ENCODE measurements at regions not wholly inside any gene's neighbourhood (a gene's known extent, or its start where the extent isn't known, plus 50 kb on each side); places are given as distances from the start of the nearest gene placed in this dataset.

- in situ Hi-C loops (cut with HindIII; ENCODE audit: extremely low pct_ligation_motif_present, low pct_unique_long_range_greater_than_20kb), result no loop called here
- no peak overlapping the region for H3K4me3 ChIP-seq (replicated peaks in 1 of 3; ENCODE audit: insufficient read depth in 1 of 3, low read depth in 2 of 3, low read length in 3 of 3)
- DNase-seq (ENCODE audit: low spot score), result no peak
- no peak overlapping the region for H2AFZ ChIP-seq (ENCODE audit: low read length)
- H3K9ac ChIP-seq (ENCODE audit: insufficient read depth, low read depth, low read length), result no peak overlapping the region
- H3K27ac ChIP-seq (ENCODE audit: extremely low read length, insufficient read depth, low read length), result no peak overlapping the region
- H3K27me3 ChIP-seq (ENCODE audit: control insufficient read depth in 1 of 2, insufficient read depth in 2 of 2, low read length in 2 of 2), result no peaks in the 10 kb centered on the region
- H3K4me1 ChIP-seq (ENCODE audit: insufficient read depth, low read length), result no peaks in the 10 kb centered on the region
- intact Hi-C loops (cut with micrococcal nuclease; ENCODE audit: unreplicated experiment), result no loop called here
- BruUV-seq (replicated peaks), result no TSS peak
- FAIRE-seq, result no peak
- ChIA-PET POLR2A (no interaction called here), CTCF (ENCODE audit: low intra/inter-chr PET ratio, low total read pairs) (no interaction called here)
- H3K79me2 ChIP-seq (ENCODE audit: insufficient read depth, low read length), result no peaks in the 10 kb centered on the region
- H3K36me3 ChIP-seq (replicated peaks in 1 of 2; ENCODE audit: control insufficient read depth in 1 of 2, insufficient read depth in 2 of 2, low read length in 2 of 2), result no peaks in the 10 kb centered on the region
- 0% methylated on average over 1 of the region's 1 CpG for WGBS (ENCODE audit: low lambda C conversion rate)
- no peak for ATAC-seq
- H3K9me3 ChIP-seq (ENCODE audit: low read length), result peaks cover 83% of the 10 kb centered on the region
- no peak overlapping the region for H3K4me2 ChIP-seq (ENCODE audit: low read depth, low read length)
- no peaks in the 10 kb centered on the region for H4K20me1 ChIP-seq (ENCODE audit: insufficient read depth, low read length)
- TF ChIP-seq KLF9 (CRISPR knock-in tag; IDR thresholded peaks at IDR 0.05; ENCODE audit: low read depth), result no peak
- no peak for TF ChIP-seq RFXAP (CRISPR knock-in tag; IDR thresholded peaks at IDR 0.05; ENCODE audit: borderline replicate concordance)
- TF ChIP-seq ZSCAN12 (CRISPR knock-in tag; IDR thresholded peaks at IDR 0.05), result no peak
- no peak for TF ChIP-seq SRY (CRISPR knock-in tag; IDR thresholded peaks at IDR 0.05)
- no peak for TF ChIP-seq ZUFSP (CRISPR knock-in tag; IDR thresholded peaks at IDR 0.05; ENCODE audit: borderline replicate concordance)
- no peak for TF ChIP-seq RORA (CRISPR knock-in tag; IDR thresholded peaks at IDR 0.05)
- TF ChIP-seq HNRNPK (IDR thresholded peaks at IDR 0.05; ENCODE audit: low read depth, low read length, poor library complexity, severe bottlenecking), result no peak
- no peak for TF ChIP-seq JUNB (CRISPR knock-in tag; IDR thresholded peaks at IDR 0.05; ENCODE audit: borderline replicate concordance)
- TF ChIP-seq PAXIP1 (CRISPR knock-in tag; conservative IDR thresholded peaks at IDR 0.05), result no peak
- no peak for TF ChIP-seq ZBTB20 (CRISPR knock-in tag; IDR thresholded peaks at IDR 0.05; ENCODE audit: borderline replicate concordance, low read depth)
- TF ChIP-seq TMF1 (CRISPR knock-in tag; IDR thresholded peaks at IDR 0.05; ENCODE audit: low read depth), result no peak
- no peak for TF ChIP-seq JARID2 (CRISPR knock-in tag; IDR thresholded peaks at IDR 0.05; ENCODE audit: insufficient replicate concordance)
- no peak for TF ChIP-seq RFXANK (CRISPR knock-in tag; IDR thresholded peaks at IDR 0.05)
- no peak for TF ChIP-seq ZNF672 (CRISPR knock-in tag; IDR thresholded peaks at IDR 0.05)
- no peak for TF ChIP-seq GMEB1 (CRISPR knock-in tag; IDR thresholded peaks at IDR 0.05; ENCODE audit: borderline replicate concordance)
- TF ChIP-seq ZNF720 (CRISPR knock-in tag; IDR thresholded peaks at IDR 0.05), result no peak
Measured at GRCh38 chr15:95450413-95450812, 880.1 kb upstream of the NR2F2 start.
